ENCODE measurements at regions not wholly inside any gene's neighbourhood (a gene's known extent, or its start where the extent isn't known, plus 50 kb on each side); places are given as distances from the start of the nearest gene placed in this dataset.

DNA sequence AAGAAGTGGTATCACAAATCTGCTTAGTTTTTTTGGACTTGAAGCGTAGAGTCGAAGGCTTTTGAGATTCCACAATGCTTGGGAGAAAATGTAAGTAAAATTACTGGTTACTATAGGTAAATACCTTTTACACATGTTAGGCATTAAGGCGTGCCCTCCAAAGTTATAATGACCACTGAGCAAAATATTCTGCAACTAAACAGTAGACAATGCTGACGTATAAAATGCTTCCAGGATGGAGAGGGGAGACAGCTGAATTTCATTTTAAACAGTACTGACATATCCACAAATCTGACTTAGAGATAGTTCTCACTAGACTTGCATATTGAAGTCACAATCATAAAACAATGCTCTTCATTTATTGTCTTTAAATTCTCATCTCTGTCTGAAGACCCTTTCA lies 144.5 kb upstream of the DCN start:
- no peak overlapping the region for H3K9ac ChIP-seq (ENCODE audit: insufficient read length, low read depth)
- TF ChIP-seq SUZ12 (IDR thresholded peaks at IDR 0.05; ENCODE audit: extremely low read depth, insufficient read depth, insufficient read length) = no peak
- no peak for TF ChIP-seq ZNF274 (IDR thresholded peaks at IDR 0.05; ENCODE audit: low read depth, low read length)
- no peak for TF ChIP-seq YY1 (IDR thresholded peaks at IDR 0.05; ENCODE audit: insufficient read depth, insufficient read length)
- no peaks in the 10 kb centered on the region for H3K9me3 ChIP-seq (ENCODE audit: insufficient read depth, low read length)
- no peaks in the 10 kb centered on the region for H3K36me3 ChIP-seq (ENCODE audit: insufficient read depth, insufficient read length, low read length)
- DNase-seq (ENCODE audit: low read depth, low spot score) = no peak
- no peaks in the 10 kb centered on the region for H3K4me1 ChIP-seq (ENCODE audit: insufficient read depth, insufficient read length)
- H3K27me3 ChIP-seq (ENCODE audit: insufficient read depth, insufficient read length) = no peaks in the 10 kb centered on the region
- H3K4me3 ChIP-seq (ENCODE audit: insufficient read length, low read depth) = no peak overlapping the region

DNA sequence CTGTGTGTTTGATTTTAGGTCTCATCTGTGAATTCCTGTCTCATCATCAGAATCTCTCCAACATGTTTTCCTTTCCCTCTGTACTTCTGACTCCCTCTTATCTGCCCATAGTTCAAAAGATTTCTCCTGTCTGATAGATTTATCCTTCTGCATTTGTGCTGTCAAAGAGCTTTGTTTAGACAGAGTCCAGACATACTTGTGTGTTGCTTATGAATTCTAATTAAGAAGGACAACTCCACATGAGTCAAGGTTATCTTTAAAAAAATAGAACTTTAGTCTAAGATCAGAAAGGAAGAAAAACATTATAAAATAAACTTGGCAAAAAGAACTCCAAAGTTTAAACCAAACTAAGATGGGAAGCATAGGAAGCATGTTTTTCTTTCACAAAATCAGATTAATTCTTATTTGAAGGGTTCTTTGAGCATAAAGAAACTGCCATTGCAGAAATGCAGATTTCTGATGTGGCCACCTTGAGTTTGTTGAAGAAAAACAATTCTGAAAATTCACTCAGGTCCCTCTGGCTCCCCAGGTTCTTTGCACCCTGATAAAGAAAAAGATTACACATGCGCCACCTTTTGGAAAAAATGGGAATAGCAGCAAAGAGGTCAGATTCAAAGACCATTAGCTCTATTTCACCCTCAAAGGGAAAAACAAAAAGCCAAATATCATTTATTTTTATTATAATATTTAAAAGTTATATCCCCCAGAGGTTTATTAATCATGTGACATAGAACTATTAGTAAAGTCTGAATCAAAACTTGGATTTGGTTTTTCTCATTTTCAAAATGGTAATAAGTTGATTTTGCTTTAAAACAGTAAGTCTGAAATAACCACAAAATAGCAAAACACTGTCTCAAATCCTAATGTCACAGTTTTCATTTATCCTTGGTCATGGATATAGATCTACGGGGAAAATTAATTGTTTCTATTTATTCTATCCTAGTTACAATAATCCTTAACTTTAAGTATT lies 143.7 kb upstream of the DCN start:
- Histone ChIP-seq H3K4me1 (ENCODE audit: insufficient read depth, insufficient read length) (no peaks in the 10 kb centered on the region), H3K9ac (ENCODE audit: insufficient read length, low read depth) (no peak overlapping the region), H3K27me3 (ENCODE audit: insufficient read depth, insufficient read length) (no peaks in the 10 kb centered on the region), H3K9me3 (ENCODE audit: insufficient read depth, low read length) (no peaks in the 10 kb centered on the region), H3K4me3 (ENCODE audit: insufficient read length, low read depth) (no peak overlapping the region), H3K36me3 (ENCODE audit: insufficient read depth, insufficient read length, low read length) (no peaks in the 10 kb centered on the region)
- TF ChIP-seq ZNF274 (IDR thresholded peaks at IDR 0.05; ENCODE audit: low read depth, low read length) (no peak), YY1 (IDR thresholded peaks at IDR 0.05; ENCODE audit: insufficient read depth, insufficient read length) (no peak), SUZ12 (IDR thresholded peaks at IDR 0.05; ENCODE audit: extremely low read depth, insufficient read depth, insufficient read length) (no peak)
- peak; percentile 43 for DNase-seq (ENCODE audit: low read depth, low spot score)

DNA sequence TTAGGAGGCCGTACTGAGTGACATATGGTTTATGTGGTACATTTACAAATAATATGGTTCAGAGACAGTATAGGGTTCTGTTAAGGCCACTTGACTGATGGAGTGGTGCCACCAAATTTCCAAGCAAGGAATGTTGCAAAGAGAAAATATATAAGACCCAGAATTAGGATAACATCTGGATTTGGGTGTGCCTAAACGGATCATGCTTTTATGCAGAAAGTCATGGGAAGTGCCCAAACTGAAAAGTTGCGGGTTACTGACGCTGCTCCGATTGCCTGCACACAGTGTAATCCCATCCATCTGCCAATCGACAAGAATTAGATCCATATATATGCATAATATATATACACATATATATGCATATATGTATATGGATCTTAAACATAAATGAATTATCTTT lies 138.4 kb upstream of the DCN start:
- Histone ChIP-seq H3K27me3 (ENCODE audit: insufficient read depth, insufficient read length) (no peaks in the 10 kb centered on the region), H3K9ac (ENCODE audit: insufficient read length, low read depth) (no peak overlapping the region), H3K36me3 (ENCODE audit: insufficient read depth, insufficient read length, low read length) (no peaks in the 10 kb centered on the region), H3K4me1 (ENCODE audit: insufficient read depth, insufficient read length) (no peaks in the 10 kb centered on the region), H3K9me3 (ENCODE audit: insufficient read depth, low read length) (no peaks in the 10 kb centered on the region), H3K4me3 (ENCODE audit: insufficient read length, low read depth) (no peak overlapping the region)
- no peak for DNase-seq (ENCODE audit: low read depth, low spot score)
- TF ChIP-seq SUZ12 (IDR thresholded peaks at IDR 0.05; ENCODE audit: extremely low read depth, insufficient read depth, insufficient read length) = no peak
- no peak for TF ChIP-seq YY1 (IDR thresholded peaks at IDR 0.05; ENCODE audit: insufficient read depth, insufficient read length)
- TF ChIP-seq ZNF274 (IDR thresholded peaks at IDR 0.05; ENCODE audit: low read depth, low read length) = no peak

DNA sequence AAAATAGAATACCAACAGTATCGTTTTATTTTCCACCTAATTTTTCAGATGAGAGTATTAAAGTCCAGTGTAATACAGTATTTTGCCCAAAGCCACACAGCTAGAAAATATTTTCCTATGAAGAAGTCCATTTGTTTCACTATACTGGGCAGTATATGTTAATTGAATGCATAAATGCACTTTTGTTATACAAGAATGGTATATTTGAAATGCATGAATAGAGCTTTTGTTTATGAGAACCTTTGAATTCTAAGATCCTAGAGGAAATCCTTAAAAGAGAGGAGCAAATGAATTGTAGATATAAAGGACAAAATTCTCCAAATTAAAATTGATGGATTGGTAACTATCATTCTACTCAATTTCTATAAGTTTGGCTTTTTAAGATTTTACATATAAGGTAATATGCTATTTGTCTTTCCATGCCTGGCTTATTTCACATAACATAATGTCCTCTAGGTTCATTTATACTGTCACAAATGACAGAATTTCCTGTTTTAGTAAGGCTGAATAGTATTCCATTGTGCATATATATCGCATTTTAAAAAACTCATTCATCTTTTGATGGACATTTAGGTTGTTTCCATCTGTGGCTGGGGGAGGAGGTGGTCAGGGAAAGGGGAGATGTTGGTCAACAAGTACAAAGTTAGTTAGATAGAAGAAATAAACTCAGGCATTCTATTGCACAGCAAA lies 136.6 kb upstream of the DCN start:
- TF ChIP-seq ZNF274 (IDR thresholded peaks at IDR 0.05; ENCODE audit: low read depth, low read length) = no peak
- no peak for TF ChIP-seq SUZ12 (IDR thresholded peaks at IDR 0.05; ENCODE audit: extremely low read depth, insufficient read depth, insufficient read length)
- no peak for TF ChIP-seq YY1 (IDR thresholded peaks at IDR 0.05; ENCODE audit: insufficient read depth, insufficient read length)
- H3K27me3 ChIP-seq (ENCODE audit: insufficient read depth, insufficient read length) = no peaks in the 10 kb centered on the region
- no peak overlapping the region for H3K4me3 ChIP-seq (ENCODE audit: insufficient read length, low read depth)
- no peaks in the 10 kb centered on the region for H3K4me1 ChIP-seq (ENCODE audit: insufficient read depth, insufficient read length)
- no peak for DNase-seq (ENCODE audit: low read depth, low spot score)
- H3K9ac ChIP-seq (ENCODE audit: insufficient read length, low read depth) = no peak overlapping the region
- H3K36me3 ChIP-seq (ENCODE audit: insufficient read depth, insufficient read length, low read length) = no peaks in the 10 kb centered on the region
- H3K9me3 ChIP-seq (ENCODE audit: insufficient read depth, low read length) = peaks cover 4% of the 10 kb centered on the region; the same call in 1 of the 2 replicates

DNA sequence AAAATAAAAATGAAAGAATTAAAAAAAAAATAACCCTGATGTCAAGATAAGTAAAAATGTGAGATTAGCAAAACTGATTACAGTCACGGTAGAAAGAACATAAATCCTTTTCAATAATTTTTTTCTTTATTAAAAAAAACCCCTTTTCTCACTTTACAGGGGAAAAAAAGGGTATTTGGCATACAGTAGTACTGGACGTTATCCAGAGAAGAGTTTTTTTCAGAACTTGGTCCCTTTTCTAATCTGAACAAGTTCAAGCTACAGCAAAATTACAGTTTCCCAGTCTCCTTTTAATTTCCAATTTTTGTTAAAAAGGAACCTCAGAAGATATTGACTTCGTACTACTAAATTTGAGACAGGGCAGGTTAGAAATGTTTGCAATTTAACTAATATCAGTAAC lies 134.7 kb upstream of the DCN start:
- Histone ChIP-seq H3K27me3 (ENCODE audit: insufficient read depth, insufficient read length) (no peaks in the 10 kb centered on the region), H3K9me3 (ENCODE audit: insufficient read depth, low read length) (peaks cover 4% of the 10 kb centered on the region; the same call in 1 of the 2 replicates), H3K4me3 (ENCODE audit: insufficient read length, low read depth) (no peak overlapping the region), H3K4me1 (ENCODE audit: insufficient read depth, insufficient read length) (no peaks in the 10 kb centered on the region), H3K36me3 (ENCODE audit: insufficient read depth, insufficient read length, low read length) (no peaks in the 10 kb centered on the region), H3K9ac (ENCODE audit: insufficient read length, low read depth) (no peak overlapping the region)
- no peak for TF ChIP-seq ZNF274 (IDR thresholded peaks at IDR 0.05; ENCODE audit: low read depth, low read length)
- TF ChIP-seq SUZ12 (IDR thresholded peaks at IDR 0.05; ENCODE audit: extremely low read depth, insufficient read depth, insufficient read length) = no peak
- TF ChIP-seq YY1 (IDR thresholded peaks at IDR 0.05; ENCODE audit: insufficient read depth, insufficient read length) = no peak
- no peak for DNase-seq (ENCODE audit: low read depth, low spot score)

DNA sequence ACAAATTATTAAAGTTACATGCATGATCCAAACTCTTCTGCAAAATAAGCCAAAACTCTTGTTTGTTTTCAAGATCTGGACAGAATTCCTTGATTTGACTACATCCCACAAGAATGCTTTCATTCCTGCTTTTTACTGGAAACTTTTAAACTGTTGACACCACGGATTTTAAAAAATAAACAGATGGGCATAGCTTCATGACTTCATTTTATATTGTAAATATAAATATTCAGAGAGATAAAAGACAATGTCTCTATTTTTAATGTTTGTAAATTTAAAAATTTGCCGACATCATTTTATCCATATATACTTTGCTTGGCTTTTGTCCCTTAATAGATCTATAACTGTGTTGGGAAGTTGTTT lies 134.3 kb upstream of the DCN start:
- H3K4me3 ChIP-seq (ENCODE audit: insufficient read length, low read depth) = no peak overlapping the region
- H3K36me3 ChIP-seq (ENCODE audit: insufficient read depth, insufficient read length, low read length) = no peaks in the 10 kb centered on the region
- no peak for TF ChIP-seq ZNF274 (IDR thresholded peaks at IDR 0.05; ENCODE audit: low read depth, low read length)
- TF ChIP-seq YY1 (IDR thresholded peaks at IDR 0.05; ENCODE audit: insufficient read depth, insufficient read length) = no peak
- TF ChIP-seq SUZ12 (IDR thresholded peaks at IDR 0.05; ENCODE audit: extremely low read depth, insufficient read depth, insufficient read length) = no peak
- no peaks in the 10 kb centered on the region for H3K4me1 ChIP-seq (ENCODE audit: insufficient read depth, insufficient read length)
- peaks cover 4% of the 10 kb centered on the region; the same call in 1 of the 2 replicates for H3K9me3 ChIP-seq (ENCODE audit: insufficient read depth, low read length)
- no peak overlapping the region for H3K9ac ChIP-seq (ENCODE audit: insufficient read length, low read depth)
- DNase-seq (ENCODE audit: low read depth, low spot score) = no peak
- no peaks in the 10 kb centered on the region for H3K27me3 ChIP-seq (ENCODE audit: insufficient read depth, insufficient read length)
